ENCODE measurements at regions not wholly inside any gene's neighbourhood (a gene's known extent, or its start where the extent isn't known, plus 50 kb on each side); places are given as distances from the start of the nearest gene placed in this dataset.

GRCh38 chr16:18013863-18014262, 322.7 kb downstream of the NPIPA8 start:
- H3K27me3 ChIP-seq (ENCODE audit: insufficient read depth, insufficient read length), result no peaks in the 10 kb centered on the region
- TF ChIP-seq SUZ12 (IDR thresholded peaks at IDR 0.05; ENCODE audit: extremely low read depth, insufficient read depth, insufficient read length) (no peak), ZNF274 (IDR thresholded peaks at IDR 0.05; ENCODE audit: low read depth, low read length) (no peak), YY1 (IDR thresholded peaks at IDR 0.05; ENCODE audit: insufficient read depth, insufficient read length) (no peak)
- no peak overlapping the region for H3K4me3 ChIP-seq (ENCODE audit: insufficient read length, low read depth)
- H3K4me1 ChIP-seq (ENCODE audit: insufficient read depth, insufficient read length), result no peaks in the 10 kb centered on the region
- H3K9me3 ChIP-seq (ENCODE audit: insufficient read depth, low read length), result no peaks in the 10 kb centered on the region
- H3K9ac ChIP-seq (ENCODE audit: insufficient read length, low read depth), result no peak overlapping the region
- no peak for DNase-seq (ENCODE audit: low read depth, low spot score)
- no peaks in the 10 kb centered on the region for H3K36me3 ChIP-seq (ENCODE audit: insufficient read depth, insufficient read length, low read length)

- Histone ChIP-seq H3K4me1 (ENCODE audit: insufficient read depth, insufficient read length) (no peaks in the 10 kb centered on the region), H3K9ac (ENCODE audit: insufficient read length, low read depth) (no peak overlapping the region), H3K27me3 (ENCODE audit: insufficient read depth, insufficient read length) (no peaks in the 10 kb centered on the region), H3K9me3 (ENCODE audit: insufficient read depth, low read length) (no peaks in the 10 kb centered on the region), H3K4me3 (ENCODE audit: insufficient read length, low read depth) (no peak overlapping the region), H3K36me3 (ENCODE audit: insufficient read depth, insufficient read length, low read length) (no peaks in the 10 kb centered on the region)
- TF ChIP-seq SUZ12 (IDR thresholded peaks at IDR 0.05; ENCODE audit: extremely low read depth, insufficient read depth, insufficient read length) (no peak), ZNF274 (IDR thresholded peaks at IDR 0.05; ENCODE audit: low read depth, low read length) (no peak)
- DNase-seq (ENCODE audit: low read depth, low spot score), result no peak
These were observed 328.2 kb downstream of the NPIPA8 start for GRCh38 chr16:18008356-18008755.

- no peaks in the 10 kb centered on the region for H3K4me1 ChIP-seq (ENCODE audit: insufficient read depth, insufficient read length)
- no peaks in the 10 kb centered on the region for H3K27me3 ChIP-seq (ENCODE audit: insufficient read depth, insufficient read length)
- no peak overlapping the region for H3K9ac ChIP-seq (ENCODE audit: insufficient read length, low read depth)
- no peak for DNase-seq (ENCODE audit: low read depth, low spot score)
- H3K36me3 ChIP-seq (ENCODE audit: insufficient read depth, insufficient read length, low read length), result no peaks in the 10 kb centered on the region
- TF ChIP-seq SUZ12 (IDR thresholded peaks at IDR 0.05; ENCODE audit: extremely low read depth, insufficient read depth, insufficient read length) (no peak), YY1 (IDR thresholded peaks at IDR 0.05; ENCODE audit: insufficient read depth, insufficient read length) (no peak), ZNF274 (IDR thresholded peaks at IDR 0.05; ENCODE audit: low read depth, low read length) (no peak)
- H3K9me3 ChIP-seq (ENCODE audit: insufficient read depth, low read length), result no peaks in the 10 kb centered on the region
- no peak overlapping the region for H3K4me3 ChIP-seq (ENCODE audit: insufficient read length, low read depth)
These were observed 333.5 kb downstream of the NPIPA8 start for GRCh38 chr16:18003033-18003432.

GRCh38 chr16:17998996-17999395, 337.5 kb downstream of the NPIPA8 start:
- H3K9ac ChIP-seq (ENCODE audit: insufficient read length, low read depth), result no peak overlapping the region
- TF ChIP-seq SUZ12 (IDR thresholded peaks at IDR 0.05; ENCODE audit: extremely low read depth, insufficient read depth, insufficient read length), result no peak
- TF ChIP-seq ZNF274 (IDR thresholded peaks at IDR 0.05; ENCODE audit: low read depth, low read length), result no peak
- TF ChIP-seq YY1 (IDR thresholded peaks at IDR 0.05; ENCODE audit: insufficient read depth, insufficient read length), result no peak
- H3K4me1 ChIP-seq (ENCODE audit: insufficient read depth, insufficient read length), result no peaks in the 10 kb centered on the region
- no peaks in the 10 kb centered on the region for H3K9me3 ChIP-seq (ENCODE audit: insufficient read depth, low read length)
- no peaks in the 10 kb centered on the region for H3K27me3 ChIP-seq (ENCODE audit: insufficient read depth, insufficient read length)
- no peak for DNase-seq (ENCODE audit: low read depth, low spot score)
- H3K36me3 ChIP-seq (ENCODE audit: insufficient read depth, insufficient read length, low read length), result no peaks in the 10 kb centered on the region
- H3K4me3 ChIP-seq (ENCODE audit: insufficient read length, low read depth), result no peak overlapping the region

GRCh38 chr16:17998550-17998949, 338.0 kb downstream of the NPIPA8 start:
- H3K9ac ChIP-seq (ENCODE audit: insufficient read length, low read depth), result no peak overlapping the region
- TF ChIP-seq ZNF274 (IDR thresholded peaks at IDR 0.05; ENCODE audit: low read depth, low read length) (no peak), SUZ12 (IDR thresholded peaks at IDR 0.05; ENCODE audit: extremely low read depth, insufficient read depth, insufficient read length) (no peak), YY1 (IDR thresholded peaks at IDR 0.05; ENCODE audit: insufficient read depth, insufficient read length) (no peak)
- H3K4me3 ChIP-seq (ENCODE audit: insufficient read length, low read depth), result no peak overlapping the region
- DNase-seq (ENCODE audit: low read depth, low spot score), result no peak
- no peaks in the 10 kb centered on the region for H3K4me1 ChIP-seq (ENCODE audit: insufficient read depth, insufficient read length)
- H3K27me3 ChIP-seq (ENCODE audit: insufficient read depth, insufficient read length), result no peaks in the 10 kb centered on the region
- H3K9me3 ChIP-seq (ENCODE audit: insufficient read depth, low read length), result no peaks in the 10 kb centered on the region
- H3K36me3 ChIP-seq (ENCODE audit: insufficient read depth, insufficient read length, low read length), result no peaks in the 10 kb centered on the region

GRCh38 chr16:17994027-17994426, 342.5 kb downstream of the NPIPA8 start:
- no peak overlapping the region for H3K9ac ChIP-seq (ENCODE audit: insufficient read length, low read depth)
- no peaks in the 10 kb centered on the region for H3K4me1 ChIP-seq (ENCODE audit: insufficient read depth, insufficient read length)
- no peaks in the 10 kb centered on the region for H3K36me3 ChIP-seq (ENCODE audit: insufficient read depth, insufficient read length, low read length)
- H3K4me3 ChIP-seq (ENCODE audit: insufficient read length, low read depth), result no peak overlapping the region
- no peaks in the 10 kb centered on the region for H3K9me3 ChIP-seq (ENCODE audit: insufficient read depth, low read length)
- no peak for DNase-seq (ENCODE audit: low read depth, low spot score)
- no peak for TF ChIP-seq YY1 (IDR thresholded peaks at IDR 0.05; ENCODE audit: insufficient read depth, insufficient read length)
- TF ChIP-seq SUZ12 (IDR thresholded peaks at IDR 0.05; ENCODE audit: extremely low read depth, insufficient read depth, insufficient read length), result no peak
- TF ChIP-seq ZNF274 (IDR thresholded peaks at IDR 0.05; ENCODE audit: low read depth, low read length), result no peak
- no peaks in the 10 kb centered on the region for H3K27me3 ChIP-seq (ENCODE audit: insufficient read depth, insufficient read length)

- H3K4me3 ChIP-seq (ENCODE audit: insufficient read length, low read depth), result no peak overlapping the region
- H3K27me3 ChIP-seq (ENCODE audit: insufficient read depth, insufficient read length), result no peaks in the 10 kb centered on the region
- no peaks in the 10 kb centered on the region for H3K9me3 ChIP-seq (ENCODE audit: insufficient read depth, low read length)
- H3K36me3 ChIP-seq (ENCODE audit: insufficient read depth, insufficient read length, low read length), result no peaks in the 10 kb centered on the region
- H3K4me1 ChIP-seq (ENCODE audit: insufficient read depth, insufficient read length), result no peaks in the 10 kb centered on the region
- no peak for TF ChIP-seq ZNF274 (IDR thresholded peaks at IDR 0.05; ENCODE audit: low read depth, low read length)
- no peak for TF ChIP-seq YY1 (IDR thresholded peaks at IDR 0.05; ENCODE audit: insufficient read depth, insufficient read length)
- TF ChIP-seq SUZ12 (IDR thresholded peaks at IDR 0.05; ENCODE audit: extremely low read depth, insufficient read depth, insufficient read length), result no peak
- H3K9ac ChIP-seq (ENCODE audit: insufficient read length, low read depth), result no peak overlapping the region
- DNase-seq (ENCODE audit: low read depth, low spot score), result no peak
These were observed 344.1 kb downstream of the NPIPA8 start for GRCh38 chr16:17992416-17992815.

- no peaks in the 10 kb centered on the region for H3K27me3 ChIP-seq (ENCODE audit: insufficient read depth, insufficient read length)
- no peak for TF ChIP-seq ZNF274 (IDR thresholded peaks at IDR 0.05; ENCODE audit: low read depth, low read length)
These were observed 347.3 kb downstream of the NPIPA8 start for GRCh38 chr16:17989255-17989654.

More at GRCh38 chr16:17989255-17989654, 347.3 kb downstream of the NPIPA8 start:
- H3K36me3 ChIP-seq (ENCODE audit: insufficient read depth, insufficient read length, low read length), result no peaks in the 10 kb centered on the region
- H3K4me3 ChIP-seq (ENCODE audit: insufficient read length, low read depth), result no peak overlapping the region
- H3K4me1 ChIP-seq (ENCODE audit: insufficient read depth, insufficient read length), result no peaks in the 10 kb centered on the region
- H3K9ac ChIP-seq (ENCODE audit: insufficient read length, low read depth), result no peak overlapping the region
- no peak for DNase-seq (ENCODE audit: low read depth, low spot score)
- no peaks in the 10 kb centered on the region for H3K9me3 ChIP-seq (ENCODE audit: insufficient read depth, low read length)
